Gastrocnemius medialis (tissue), 4 donors: ENCODE measurements at regions not wholly inside any gene's neighbourhood (a gene's known extent, or its start where the extent isn't known, plus 50 kb on each side); places are given as distances from the start of the nearest gene placed in this dataset.

Source experiments
- ATAC-seq, 2 donors: fragments of 150-250 bp; one replicate each; pipeline ENCODE4 v1.9.1; 2016
- DNase-seq, 2 donors: peaks; one replicate each; pipeline ENCODE4 v3.0.0-alpha.2; 2019
- H3K27ac ChIP-seq, 4 donors: fragments of 200-600 bp; sonication (generic); 1 replicate in 1 of 4; 2 replicates in 3 of 4; pipeline ENCODE4 v1.5.1; 2016 to 2018; ENCODE audit warnings: mild to moderate bottlenecking in 2 of 4, moderate library complexity in 1 of 4
- H3K27me3 ChIP-seq, 3 donors: fragments of 200-600 bp; sonication (generic) in 2 of 3; 1 replicate in 1 of 3; 2 replicates in 2 of 3; pipeline versions ENCODE4 v1.5.1 to v1.6.0; 2016 to 2019; ENCODE audit warnings: mild to moderate bottlenecking in 1 of 3, moderate library complexity in 1 of 3
- H3K36me3 ChIP-seq, 2 donors: fragments of 200-600 bp; sonication (generic) in 1 of 2; one replicate each; pipeline ENCODE4 v1.5.1; 2017 to 2018
- H3K4me1 ChIP-seq, 2 donors: fragments of 200-600 bp; sonication (generic) in 1 of 2; one replicate each; pipeline ENCODE4 v1.5.1; 2016 to 2017; ENCODE audit warnings: mild to moderate bottlenecking in 2 of 2
- H3K4me3 ChIP-seq, 4 donors: fragments of 200-600 bp; sonication (generic) in 3 of 4; 1 replicate in 1 of 4; 2 replicates in 3 of 4; pipeline ENCODE4 v1.5.1; 2016 to 2019; ENCODE audit warnings: mild to moderate bottlenecking in 2 of 4
- H3K9me3 ChIP-seq, 3 donors: fragments of 200-600 bp; sonication (generic) in 2 of 3; 1 replicate in 1 of 3; 2 replicates in 2 of 3; pipeline ENCODE4 v1.5.1; 2016 to 2019
- CTCF ChIP-seq, 5 experiments: fragments of 450-650 bp in 3 of 5; fragments of 200-600 bp in 2 of 5; sonication (generic) in 2 of 5; IDR thresholded peaks in 4 of 5; conservative IDR thresholded peaks in 1 of 5; 1 replicate in 4 of 5; 2 replicates in 1 of 5; pipeline ENCODE4 v1.5.1; 2016 to 2019; ENCODE audit warnings: antibody characterized with exemption in 5 of 5, mild to moderate bottlenecking in 3 of 5, moderate library complexity in 3 of 5
- POLR2A ChIP-seq, 2 donors: fragments of 450-650 bp; IDR thresholded peaks; one replicate each; pipeline ENCODE4 v1.6.1; 2017; ENCODE audit warnings: antibody characterized with exemption in 2 of 2, mild to moderate bottlenecking in 2 of 2, moderate library complexity in 2 of 2
- in situ Hi-C, 4 donors: fragments of 200-750 bp; cut with MboI; loops; one replicate each; pipeline versions ENCODE4 v1.15.0 to v1.8.0; 2017; ENCODE audit warnings: low sequenced_read_pairs in 4 of 4
- intact Hi-C: fragments of 100-400 bp; cut with DNase I; formaldehyde crosslinking; loops from one replicate; pipeline ENCODE4 v1.15.1; 2023; ENCODE audit warnings: low total_unique reads

DNA sequence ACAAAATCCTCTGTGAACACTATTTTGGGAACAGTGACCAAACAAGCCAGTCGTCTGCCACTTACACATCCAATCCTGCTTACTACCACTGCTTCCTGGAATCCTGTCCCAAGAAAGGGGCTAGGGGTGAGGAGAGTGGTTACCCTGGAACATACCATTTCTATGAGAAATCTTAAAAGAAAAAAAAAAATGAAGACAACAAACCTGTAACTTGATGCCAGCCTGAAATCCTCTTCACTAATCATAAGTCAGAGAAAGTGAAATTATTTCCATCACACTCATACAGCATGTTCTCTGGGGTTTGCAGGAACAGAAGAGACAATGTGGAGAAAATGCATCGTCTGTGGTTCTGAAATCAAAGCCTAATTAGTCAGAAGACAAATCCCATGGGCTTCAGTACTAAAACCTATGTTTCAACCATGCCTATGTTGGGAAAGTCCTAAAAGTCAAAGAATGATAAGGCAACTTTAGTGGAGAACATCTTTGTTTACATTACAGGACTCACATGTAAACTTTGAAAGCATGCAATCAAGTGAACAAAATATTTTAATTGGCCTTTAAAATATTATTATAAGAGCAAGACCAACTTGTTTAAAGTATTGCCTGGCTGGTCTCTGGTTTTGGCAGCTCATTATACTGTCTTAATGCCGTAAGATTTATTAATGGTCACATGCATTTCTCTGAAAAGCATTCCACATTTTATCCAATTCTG, 220.7 kb downstream of the LTN1 start:
- ATAC-seq (peak in 1 of 2 donors; percentile 56), DNase-seq (no peak)
- Histone ChIP-seq H3K4me1 (peaks cover 14 to 20% of the 10 kb centered on the region in 2 donors), H3K27me3 (no peaks in the 10 kb centered on the region), H3K27ac (peak overlapping the region in 3 of 4 donors; percentile 43 to 58 (median 52)), H3K4me3 (no peak overlapping the region), H3K36me3 (no peaks in the 10 kb centered on the region), H3K9me3 (no peaks in the 10 kb centered on the region)
- in situ Hi-C loops (no loop called here), intact Hi-C loops (no loop called here)
- TF ChIP-seq CTCF (IDR thresholded peaks at IDR 0.05 in 4 of 5, conservative IDR thresholded peaks at IDR 0.05 in 1 of 5) (no peak), POLR2A (IDR thresholded peaks at IDR 0.05) (no peak)

GRCh38 chr21:28770867-28771661, 221.6 kb downstream of the LTN1 start:
- in situ Hi-C loops, result no loop called here
- intact Hi-C loops, result no loop called here
- Histone ChIP-seq H3K4me1 (peaks cover 14 to 20% of the 10 kb centered on the region in 2 donors), H3K4me3 (no peak overlapping the region), H3K27me3 (no peaks in the 10 kb centered on the region), H3K36me3 (no peaks in the 10 kb centered on the region), H3K9me3 (no peaks in the 10 kb centered on the region), H3K27ac (peak overlapping the region in 3 of 4 donors; percentile 43 to 58 (median 52))
- DNase-seq, result no peak
- ATAC-seq, result no peak
- TF ChIP-seq POLR2A (IDR thresholded peaks at IDR 0.05) (no peak), CTCF (IDR thresholded peaks at IDR 0.05 in 4 of 5, conservative IDR thresholded peaks at IDR 0.05 in 1 of 5) (no peak)

- H3K9me3 ChIP-seq, result no peaks in the 10 kb centered on the region
- DNase-seq (no peak), ATAC-seq (no peak)
- H3K4me3 ChIP-seq, result no peak overlapping the region
- no peaks in the 10 kb centered on the region for H3K27me3 ChIP-seq
- in situ Hi-C loops (no loop called here), intact Hi-C loops (no loop called here)
- TF ChIP-seq CTCF (IDR thresholded peaks at IDR 0.05 in 4 of 5, conservative IDR thresholded peaks at IDR 0.05 in 1 of 5), result no peak
- no peak for TF ChIP-seq POLR2A (IDR thresholded peaks at IDR 0.05)
- no peaks in the 10 kb centered on the region for H3K36me3 ChIP-seq
- no peak overlapping the region for H3K27ac ChIP-seq
- peaks cover 14 to 20% of the 10 kb centered on the region in 2 donors for H3K4me1 ChIP-seq
These were observed 223.0 kb downstream of the LTN1 start for GRCh38 chr21:28769683-28770082.

DNA sequence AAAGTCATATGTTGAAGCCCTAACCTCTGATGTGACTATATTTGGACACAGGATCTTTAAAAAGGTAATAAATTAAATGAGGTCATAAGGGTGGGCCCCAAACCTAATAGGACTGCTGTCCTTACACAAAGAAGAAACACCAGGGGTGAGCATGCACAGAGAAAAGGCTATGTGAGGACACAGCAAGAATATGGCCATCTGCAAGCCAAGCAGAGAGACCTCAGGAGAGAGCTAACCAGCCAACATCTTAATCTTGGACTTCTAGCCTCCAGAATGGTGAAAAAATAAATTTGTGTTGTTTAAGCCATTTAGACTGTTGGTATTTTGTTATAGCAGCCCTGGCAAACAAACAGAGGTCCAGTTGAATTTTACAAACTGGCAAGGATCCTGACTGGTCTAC, 223.9 kb downstream of the LTN1 start:
- intact Hi-C loops, result no loop called here
- Histone ChIP-seq H3K4me3 (no peak overlapping the region), H3K4me1 (peaks cover 14 to 20% of the 10 kb centered on the region in 2 donors)

More for the DNA sequence above, 223.9 kb downstream of the LTN1 start:
- no peak for DNase-seq
- H3K36me3 ChIP-seq, result no peaks in the 10 kb centered on the region
- H3K27ac ChIP-seq, result no peak overlapping the region
- no peaks in the 10 kb centered on the region for H3K27me3 ChIP-seq
- TF ChIP-seq POLR2A (IDR thresholded peaks at IDR 0.05), result no peak
- no peak for TF ChIP-seq CTCF (IDR thresholded peaks at IDR 0.05 in 4 of 5, conservative IDR thresholded peaks at IDR 0.05 in 1 of 5)
- no peaks in the 10 kb centered on the region for H3K9me3 ChIP-seq
- no peak for ATAC-seq
- in situ Hi-C loops, result no loop called here
